LoVo (cell line): ENCODE measurements at regions not wholly inside any gene's neighbourhood (a gene's known extent, or its start where the extent isn't known, plus 50 kb on each side); places are given as distances from the start of the nearest gene placed in this dataset.
"Not testable (repeated sequence)": the region's sequence is repeated elsewhere in the genome, so short reads cannot be mapped to it uniquely, and the experiment has no call there.

Experiments
- DNase-seq: peaks from one replicate; pipeline ENCODE4 v3.0.0-alpha.2; 2016; ENCODE audit warnings: low spot score

- no peak for DNase-seq
Measured at GRCh38 chr5:117624201-117624600, 1049.6 kb upstream of the SEMA6A start.

DNA sequence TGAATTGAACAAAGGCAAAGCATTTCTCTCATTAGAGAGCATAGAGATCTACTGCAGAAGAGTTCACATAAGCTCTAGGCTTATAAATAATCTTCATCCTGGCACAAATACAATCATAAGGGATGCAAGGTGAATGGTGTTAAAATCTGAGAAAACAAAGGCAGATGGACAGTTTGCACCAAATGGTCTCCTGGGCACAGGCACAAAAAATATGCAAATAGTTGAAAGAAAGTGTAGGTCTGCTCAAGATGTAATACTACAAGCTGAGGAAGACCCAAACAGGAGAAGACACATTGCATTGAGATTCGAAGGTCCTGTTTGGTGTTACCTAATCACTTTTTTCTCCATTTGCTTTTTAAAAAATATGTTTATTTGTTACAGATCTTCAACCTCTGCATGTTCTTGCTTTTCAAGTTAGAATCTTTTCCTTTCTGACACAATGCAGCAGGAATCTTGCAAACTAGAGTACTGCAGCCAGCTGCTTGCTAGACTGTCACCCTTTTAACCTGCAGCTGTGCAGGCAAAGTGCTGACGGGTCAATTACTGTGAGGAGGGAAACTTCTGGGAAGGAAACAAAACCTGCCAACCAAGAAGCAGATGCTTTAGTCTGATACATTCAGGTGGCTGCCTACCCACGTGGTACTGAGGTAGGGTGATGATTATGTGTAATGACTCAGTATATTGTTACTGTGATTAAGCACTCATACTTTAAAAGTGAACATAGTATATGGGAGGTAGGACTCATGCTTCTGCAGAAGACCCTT, 1048.6 kb upstream of the SEMA6A start:
- DNase-seq, result no peak

DNA sequence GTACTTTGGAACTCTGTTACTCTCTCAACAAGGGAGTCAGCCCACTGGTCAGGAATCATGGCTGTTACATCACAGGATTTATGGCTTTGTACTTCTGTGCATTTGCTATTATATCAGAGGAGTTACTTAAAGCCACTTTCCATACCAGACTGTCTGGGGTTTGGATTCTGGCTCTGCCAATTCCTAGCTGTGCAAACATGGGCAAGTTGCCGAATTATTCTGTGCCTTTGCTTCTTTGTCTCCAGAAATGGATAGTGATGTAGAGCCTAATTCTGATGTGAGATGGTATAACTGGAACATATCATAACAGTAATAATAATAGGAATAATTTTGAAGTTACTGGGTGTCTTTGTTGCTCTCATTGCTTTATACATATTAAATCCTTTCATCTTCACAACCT, 1047.3 kb upstream of the SEMA6A start:
- no peak for DNase-seq

DNA sequence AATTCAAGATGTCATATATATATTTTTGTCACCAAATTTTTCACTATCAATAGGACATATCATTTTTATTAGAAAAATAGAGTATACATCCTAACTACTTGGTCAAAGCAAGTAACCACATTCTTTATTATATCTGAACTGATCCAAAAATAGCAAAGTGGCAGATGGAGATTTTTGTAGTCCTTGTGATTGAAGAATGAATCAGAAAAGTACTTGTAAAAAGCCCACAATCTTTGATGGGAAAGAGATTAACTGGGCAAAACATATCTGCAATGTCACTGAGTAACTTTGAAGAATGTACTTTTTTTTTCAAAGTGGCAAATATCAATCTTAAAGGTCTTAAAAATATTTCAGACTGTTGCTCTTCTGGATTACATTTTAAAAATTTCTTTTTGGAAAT, 1040.6 kb upstream of the SEMA6A start:
- no peak for DNase-seq

GRCh38 chr5:117614408-117614807, 1039.8 kb upstream of the SEMA6A start:
- DNase-seq, result no peak

GRCh38 chr5:117604845-117605244, 1030.2 kb upstream of the SEMA6A start:
- DNase-seq, result no peak

DNA sequence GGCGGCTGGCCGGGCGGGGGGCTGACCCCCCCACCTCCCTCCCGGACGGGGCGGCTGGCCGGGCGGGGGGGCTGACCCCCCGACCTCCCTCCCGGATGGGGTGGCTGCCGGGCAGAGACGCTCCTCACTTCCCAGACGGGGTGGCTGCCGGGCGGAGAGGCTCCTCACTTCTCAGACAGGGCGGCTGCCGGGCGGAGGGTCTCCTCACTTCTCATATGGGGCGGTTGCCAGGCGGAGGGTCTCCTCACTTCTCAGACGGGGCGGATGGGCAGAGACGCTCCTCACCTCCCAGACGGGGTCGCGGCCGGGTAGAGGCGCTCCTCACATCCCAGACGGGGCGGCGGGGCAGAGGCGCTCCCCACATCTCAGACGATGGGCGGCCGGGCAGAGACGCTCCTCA, 1025.2 kb upstream of the SEMA6A start:
- DNase-seq, result not testable (repeated sequence)

DNA sequence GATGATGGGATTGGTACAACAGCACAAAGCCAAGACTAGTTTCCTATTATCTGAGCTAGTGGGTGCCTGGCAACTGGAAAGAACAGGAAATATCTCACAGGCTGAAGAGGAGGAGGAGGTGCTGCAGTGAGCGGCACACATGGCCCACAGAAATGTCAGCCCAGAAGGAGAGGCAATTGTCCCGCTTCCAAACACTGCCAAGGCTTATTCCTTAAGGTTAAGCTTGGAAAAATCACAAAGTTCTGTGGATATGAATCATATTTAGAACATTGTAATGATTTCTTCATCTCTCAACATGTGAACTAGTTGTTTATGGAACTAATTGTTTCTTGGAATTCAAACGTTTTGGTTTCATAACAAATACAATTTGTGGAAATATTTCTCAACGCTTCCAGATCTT, 1019.5 kb upstream of the SEMA6A start:
- no peak for DNase-seq

DNA sequence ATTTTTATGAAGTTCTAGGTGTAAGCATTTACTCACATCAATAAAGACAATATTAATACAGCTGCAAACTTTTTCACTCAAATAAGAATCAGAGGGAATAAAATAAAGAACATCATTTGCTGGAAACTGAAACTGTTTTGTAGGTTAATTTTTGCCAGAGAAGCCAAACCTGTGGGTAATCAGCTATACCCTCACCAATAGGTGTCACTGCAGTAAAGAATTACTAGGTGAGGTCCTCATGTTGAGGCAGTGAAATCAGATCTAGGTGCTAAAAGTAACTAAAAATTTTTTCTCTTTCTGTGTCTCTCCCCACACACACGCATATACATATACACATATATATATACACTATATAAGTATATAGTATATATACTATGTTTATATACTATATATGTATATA, 1016.3 kb upstream of the SEMA6A start:
- DNase-seq, result peak; percentile 22

DNA sequence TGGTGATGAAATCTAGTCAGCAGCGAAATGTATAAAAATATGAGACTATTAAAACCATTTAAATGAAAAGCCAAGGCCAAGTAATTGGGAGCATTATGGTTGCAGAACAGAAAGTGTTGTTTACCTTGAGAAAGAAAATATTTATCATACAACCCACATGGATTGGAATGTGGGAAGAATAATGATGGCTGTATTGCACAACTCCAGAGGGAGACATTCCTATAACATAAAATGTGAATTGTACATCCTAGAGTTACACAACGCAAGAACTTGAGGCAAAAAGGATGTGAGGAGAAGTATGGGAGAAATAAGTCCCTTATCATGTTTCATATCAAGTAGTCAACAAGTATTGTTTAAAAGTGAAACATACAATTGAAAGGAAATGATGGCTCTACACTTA, 1014.0 kb upstream of the SEMA6A start:
- no peak for DNase-seq

GRCh38 chr5:117587111-117587510, 1012.5 kb upstream of the SEMA6A start:
- no peak for DNase-seq

DNA sequence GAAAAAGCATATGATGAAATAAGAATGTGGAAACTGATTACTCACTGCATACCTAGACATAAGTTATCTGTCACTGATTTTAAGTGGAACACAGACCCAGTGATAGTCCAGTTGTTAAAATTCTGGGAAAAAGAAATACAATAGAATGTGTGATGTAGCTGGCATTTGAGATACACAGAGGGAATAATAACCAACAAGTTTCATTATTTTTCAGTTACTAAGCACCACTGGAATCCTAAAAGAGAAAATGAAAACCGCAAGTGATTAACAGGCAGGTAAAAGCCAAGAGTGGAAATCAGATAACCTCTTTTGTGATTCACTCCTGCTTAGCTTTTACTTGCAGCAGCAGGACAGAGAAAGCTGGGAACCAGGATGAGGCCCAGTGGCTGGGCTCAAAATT, 994.0 kb upstream of the SEMA6A start:
- no peak for DNase-seq

DNA sequence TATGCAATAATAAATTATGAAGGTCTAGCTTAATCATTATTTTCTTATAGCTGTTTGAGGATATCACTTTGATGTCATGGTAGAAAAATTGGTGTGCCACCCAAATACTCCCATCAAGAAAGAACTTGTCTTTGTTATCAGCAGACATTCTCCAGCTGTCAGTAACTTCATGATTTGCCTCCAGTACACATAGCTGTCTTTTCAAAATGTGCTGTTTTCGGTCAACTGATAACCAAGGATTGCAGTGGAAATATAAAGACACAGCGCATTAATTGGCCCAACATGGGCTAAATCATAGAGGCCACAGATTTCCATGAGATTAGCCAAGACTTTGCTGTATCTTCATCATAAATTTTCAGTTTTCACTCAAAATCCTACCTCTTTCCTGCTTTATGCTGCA, 993.5 kb upstream of the SEMA6A start:
- DNase-seq, result no peak

DNA sequence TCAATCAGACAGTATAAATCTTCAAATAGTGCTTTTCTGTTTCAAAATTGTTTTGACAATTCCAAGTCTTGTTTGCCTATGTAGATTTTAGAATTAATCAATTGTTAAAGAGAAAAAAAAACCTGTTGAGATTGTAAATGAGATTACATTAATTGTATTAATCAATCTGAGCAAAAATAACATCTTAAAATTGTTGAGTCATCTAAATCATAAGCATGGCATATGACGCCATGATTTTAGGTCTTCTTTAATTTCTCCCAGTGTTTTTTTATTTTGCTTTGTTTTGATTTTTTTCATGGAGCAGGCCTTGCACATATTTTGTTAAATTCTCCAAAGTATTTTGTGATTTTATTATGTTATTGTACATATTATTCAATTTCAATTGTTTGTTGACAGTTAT, 988.0 kb upstream of the SEMA6A start:
- DNase-seq, result no peak

DNA sequence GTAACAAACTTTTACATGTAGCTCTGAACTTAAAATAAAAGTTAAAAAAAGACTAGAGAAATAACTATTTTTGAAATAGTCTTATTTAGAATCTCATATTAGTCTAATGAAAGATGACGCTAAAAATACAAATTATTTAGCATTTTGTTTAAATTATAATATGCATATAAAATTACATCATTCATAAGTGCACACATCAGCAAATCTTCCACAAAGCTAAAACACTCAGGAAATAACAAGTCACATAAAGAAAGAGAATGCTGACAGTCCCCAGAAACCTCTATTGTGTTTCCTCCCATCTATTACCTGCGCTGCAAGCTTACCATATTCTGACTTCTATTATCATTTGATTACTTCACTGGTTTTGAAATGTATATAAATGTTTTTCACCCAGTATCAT, 986.9 kb upstream of the SEMA6A start:
- no peak for DNase-seq

GRCh38 chr5:117559005-117559844, 984.6 kb upstream of the SEMA6A start:
- no peak for DNase-seq

DNA sequence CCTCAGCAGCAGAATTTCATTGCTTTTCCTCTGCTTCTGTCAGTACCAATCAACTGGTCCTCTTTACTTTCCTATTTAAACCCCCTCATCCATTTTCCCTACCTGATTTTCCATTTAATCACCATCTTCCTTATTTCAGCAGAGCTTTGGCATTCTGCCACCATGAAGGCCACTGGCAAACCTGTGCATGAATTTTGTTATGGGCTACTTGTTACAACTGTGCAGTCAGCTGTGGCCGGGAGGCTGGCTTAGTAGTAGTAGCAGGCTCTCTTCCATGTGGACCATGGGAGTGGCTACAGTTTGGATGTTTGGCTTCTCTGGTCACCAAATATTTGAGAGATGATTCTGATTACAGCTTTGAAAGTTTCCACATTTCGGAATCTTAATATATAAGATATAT, 976.6 kb upstream of the SEMA6A start:
- DNase-seq, result no peak

- DNase-seq, result no peak
Measured at GRCh38 chr5:117547192-117547591, 972.6 kb upstream of the SEMA6A start.

GRCh38 chr5:117539692-117540091, 965.1 kb upstream of the SEMA6A start:
- DNase-seq, result no peak

DNA sequence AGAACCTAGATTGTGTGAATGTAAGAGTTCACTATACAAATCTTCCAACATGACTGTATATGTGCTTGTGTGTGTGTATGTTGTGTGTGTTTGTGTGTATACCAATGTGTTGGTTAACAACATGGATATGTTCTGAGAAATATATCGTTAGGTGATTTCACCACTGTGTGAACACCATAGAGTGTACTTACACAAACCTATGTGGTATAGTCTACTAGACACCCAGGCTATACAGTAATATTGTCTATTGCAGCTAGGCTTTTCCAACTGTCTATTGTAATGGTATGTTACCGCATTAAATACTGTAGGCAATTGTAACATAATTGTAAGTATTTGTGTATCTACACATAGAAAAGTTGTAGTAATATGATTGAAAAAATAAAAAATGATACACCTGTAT, 959.2 kb upstream of the SEMA6A start:
- no peak for DNase-seq

DNA sequence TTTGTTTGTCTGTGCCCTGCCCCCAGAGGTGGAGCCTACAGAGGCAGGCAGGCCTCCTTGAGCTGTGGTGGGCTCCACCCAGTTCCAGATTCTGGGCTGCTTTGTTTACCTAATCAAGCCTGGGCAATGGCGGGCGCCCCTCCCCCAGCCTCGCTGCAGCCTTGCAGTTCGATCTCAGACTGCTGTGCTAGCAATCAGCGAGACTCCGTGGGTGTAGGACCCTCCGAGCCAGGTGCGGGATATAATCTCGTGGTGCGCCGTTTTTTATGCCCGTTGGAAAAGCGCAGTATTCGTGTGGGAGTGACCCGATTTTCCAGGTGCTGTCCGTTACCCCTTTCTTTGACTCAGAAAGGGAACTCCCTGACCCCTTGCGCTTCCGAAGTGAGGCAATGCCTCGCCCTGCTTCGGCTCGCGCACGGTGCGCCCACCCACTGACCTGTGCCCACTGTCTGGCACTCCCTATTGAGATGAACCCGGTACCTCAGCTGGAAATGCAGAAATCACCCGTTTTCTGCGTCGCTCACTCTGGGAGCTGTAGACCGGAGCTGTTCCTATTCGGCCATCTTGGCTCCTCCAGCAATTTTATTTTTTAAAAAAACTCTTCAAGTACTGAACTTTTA, 958.5 kb upstream of the SEMA6A start:
- DNase-seq, result not testable (repeated sequence)

DNA sequence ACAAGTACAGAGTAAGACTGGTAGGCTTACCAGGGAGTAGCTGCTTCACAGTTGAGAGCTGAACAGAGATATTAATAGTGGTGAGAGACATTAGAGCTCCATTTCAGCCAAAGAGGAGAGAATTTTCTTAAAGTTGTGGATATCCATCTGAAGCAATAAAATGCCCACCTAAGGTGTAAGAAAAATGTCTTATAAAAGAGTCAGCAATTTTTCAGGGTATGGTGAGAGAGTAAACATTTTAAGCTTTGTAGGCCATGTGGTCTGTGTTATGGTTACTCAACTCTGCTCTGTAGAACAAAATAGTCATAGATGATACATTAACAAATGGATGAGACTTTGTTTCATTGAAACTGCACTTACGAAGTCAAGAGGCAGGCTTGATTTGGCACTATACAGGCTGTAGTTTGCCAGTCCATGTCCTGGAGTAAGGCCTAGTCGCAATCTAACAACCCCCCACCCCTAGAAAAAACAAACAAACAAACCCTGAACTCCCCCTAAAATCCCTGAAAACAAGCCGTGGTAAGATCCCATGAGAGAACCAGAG, 945.4 kb upstream of the SEMA6A start:
- DNase-seq, result no peak

- DNase-seq, result no peak
Measured at GRCh38 chr5:117504305-117504704, 929.7 kb upstream of the SEMA6A start.
